MM.1S (cell line): ENCODE measurements at regions not wholly inside any gene's neighbourhood (a gene's known extent, or its start where the extent isn't known, plus 50 kb on each side); places are given as distances from the start of the nearest gene placed in this dataset.

Experiments
- DNase-seq: peaks from one replicate; pipeline ENCODE4 v3.0.0-alpha.2; 2015
- H2AFZ ChIP-seq: fragments of 300-600 bp; sonication (generic); 2 replicates; pipeline ENCODE4 v1.6.0; 2016; ENCODE audit warnings: antibody characterized with exemption, low read length
- H3F3A ChIP-seq: fragments of 300-600 bp; sonication (generic); 2 replicates; pipeline ENCODE4 v1.6.1; 2016; ENCODE audit warnings: mild to moderate bottlenecking, antibody characterized with exemption, low read length, moderate library complexity, mixed read lengths; ENCODE audit not compliant: insufficient read depth
- H3K27ac ChIP-seq: fragments of 300-600 bp; sonication (generic); 2 replicates; pipeline ENCODE4 v1.5.1; 2016; ENCODE audit warnings: mild to moderate bottlenecking, low read length
- H3K27me3 ChIP-seq: fragments of 300-600 bp; sonication (generic); replicated peaks from 2 replicates; pipeline ENCODE4 v1.6.0; 2016; ENCODE audit warnings: low read length; ENCODE audit not compliant: insufficient read depth
- H3K36me3 ChIP-seq: fragments of 300-600 bp; sonication (generic); replicated peaks from 2 replicates; pipeline ENCODE4 v1.6.1; 2016; ENCODE audit warnings: mild to moderate bottlenecking, low read length, mixed read lengths; ENCODE audit not compliant: insufficient read depth
- H3K4me1 ChIP-seq: fragments of 300-600 bp; sonication (generic); 2 replicates; pipeline ENCODE4 v1.6.1; 2016; ENCODE audit warnings: low read length, mixed read lengths
- H3K4me2 ChIP-seq: fragments of 300-600 bp; sonication (generic); 2 replicates; pipeline ENCODE4 v1.6.0; 2016; ENCODE audit warnings: low read depth, low read length
- H3K4me3 ChIP-seq: fragments of 300-600 bp; sonication (generic); 2 replicates; pipeline ENCODE4 v1.5.1; 2016; ENCODE audit warnings: low read length, mixed read lengths
- H3K79me2 ChIP-seq: fragments of 300-600 bp; sonication (generic); 2 replicates; pipeline ENCODE4 v1.6.1; 2016; ENCODE audit warnings: mixed run types, low read length, mixed read lengths
- H3K9ac ChIP-seq: fragments of 300-600 bp; sonication (generic); 2 replicates; pipeline ENCODE4 v1.6.1; 2016; ENCODE audit warnings: low read length, mixed read lengths
- H3K9me2 ChIP-seq: fragments of 300-600 bp; sonication (generic); replicated peaks from 2 replicates; pipeline ENCODE4 v1.6.1; 2016; ENCODE audit warnings: mild to moderate bottlenecking, low read length, mixed read lengths; ENCODE audit not compliant: insufficient read depth
- H3K9me3 ChIP-seq: fragments of 300-600 bp; sonication (generic); replicated peaks from 2 replicates; pipeline ENCODE4 v1.6.1; 2016; ENCODE audit warnings: mild to moderate bottlenecking, low read length, mixed read lengths; ENCODE audit not compliant: insufficient read depth
- H4K20me1 ChIP-seq: fragments of 300-600 bp; sonication (generic); 2 replicates; pipeline ENCODE4 v1.6.1; 2016; ENCODE audit warnings: mild to moderate bottlenecking, low read length, moderate library complexity, mixed read lengths; ENCODE audit not compliant: insufficient read depth
- EZH2 ChIP-seq: fragments of 300-600 bp; sonication (generic); optimal IDR thresholded peaks from 2 replicates; pipeline ENCODE3; 2017; ENCODE audit warnings: low read depth, mild to moderate bottlenecking, antibody characterized with exemption, low read length, mixed read lengths
- EZH2phosphoT487 ChIP-seq: fragments of 300-600 bp; sonication (generic); IDR thresholded peaks from 2 replicates; pipeline ENCODE4 v1.6.1; 2018; ENCODE audit warnings: antibody characterized with exemption, low read length
- TF ChIP-seq, protein P1 (sequence below): fragments of 300-600 bp; sonication (generic); IDR thresholded peaks from 2 replicates; pipeline ENCODE4 v1.5.1; 2016; ENCODE audit warnings: antibody characterized with exemption, low read length, mixed read lengths

- Histone ChIP-seq H3K27ac (no peak overlapping the region), H3K9ac (no peak overlapping the region), H3K27me3 (no peaks in the 10 kb centered on the region), H4K20me1 (no peaks in the 10 kb centered on the region), H3K36me3 (no peaks in the 10 kb centered on the region), H2AFZ (no peak overlapping the region), H3K4me2 (no peak overlapping the region), H3K79me2 (no peaks in the 10 kb centered on the region), H3F3A (no peaks in the 10 kb centered on the region), H3K4me1 (no peaks in the 10 kb centered on the region), H3K4me3 (no peak overlapping the region), H3K9me3 (no peaks in the 10 kb centered on the region), H3K9me2 (no peaks in the 10 kb centered on the region)
- no peak for TF ChIP-seq EZH2phosphoT487
- TF ChIP-seq, protein P1, sequence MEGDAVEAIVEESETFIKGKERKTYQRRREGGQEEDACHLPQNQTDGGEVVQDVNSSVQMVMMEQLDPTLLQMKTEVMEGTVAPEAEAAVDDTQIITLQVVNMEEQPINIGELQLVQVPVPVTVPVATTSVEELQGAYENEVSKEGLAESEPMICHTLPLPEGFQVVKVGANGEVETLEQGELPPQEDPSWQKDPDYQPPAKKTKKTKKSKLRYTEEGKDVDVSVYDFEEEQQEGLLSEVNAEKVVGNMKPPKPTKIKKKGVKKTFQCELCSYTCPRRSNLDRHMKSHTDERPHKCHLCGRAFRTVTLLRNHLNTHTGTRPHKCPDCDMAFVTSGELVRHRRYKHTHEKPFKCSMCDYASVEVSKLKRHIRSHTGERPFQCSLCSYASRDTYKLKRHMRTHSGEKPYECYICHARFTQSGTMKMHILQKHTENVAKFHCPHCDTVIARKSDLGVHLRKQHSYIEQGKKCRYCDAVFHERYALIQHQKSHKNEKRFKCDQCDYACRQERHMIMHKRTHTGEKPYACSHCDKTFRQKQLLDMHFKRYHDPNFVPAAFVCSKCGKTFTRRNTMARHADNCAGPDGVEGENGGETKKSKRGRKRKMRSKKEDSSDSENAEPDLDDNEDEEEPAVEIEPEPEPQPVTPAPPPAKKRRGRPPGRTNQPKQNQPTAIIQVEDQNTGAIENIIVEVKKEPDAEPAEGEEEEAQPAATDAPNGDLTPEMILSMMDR = no peak
- TF ChIP-seq EZH2 = no peak
- DNase-seq = no peak
These were observed 610.0 kb upstream of the LCORL start for GRCh38 chr4:18631586-18631985.

DNA sequence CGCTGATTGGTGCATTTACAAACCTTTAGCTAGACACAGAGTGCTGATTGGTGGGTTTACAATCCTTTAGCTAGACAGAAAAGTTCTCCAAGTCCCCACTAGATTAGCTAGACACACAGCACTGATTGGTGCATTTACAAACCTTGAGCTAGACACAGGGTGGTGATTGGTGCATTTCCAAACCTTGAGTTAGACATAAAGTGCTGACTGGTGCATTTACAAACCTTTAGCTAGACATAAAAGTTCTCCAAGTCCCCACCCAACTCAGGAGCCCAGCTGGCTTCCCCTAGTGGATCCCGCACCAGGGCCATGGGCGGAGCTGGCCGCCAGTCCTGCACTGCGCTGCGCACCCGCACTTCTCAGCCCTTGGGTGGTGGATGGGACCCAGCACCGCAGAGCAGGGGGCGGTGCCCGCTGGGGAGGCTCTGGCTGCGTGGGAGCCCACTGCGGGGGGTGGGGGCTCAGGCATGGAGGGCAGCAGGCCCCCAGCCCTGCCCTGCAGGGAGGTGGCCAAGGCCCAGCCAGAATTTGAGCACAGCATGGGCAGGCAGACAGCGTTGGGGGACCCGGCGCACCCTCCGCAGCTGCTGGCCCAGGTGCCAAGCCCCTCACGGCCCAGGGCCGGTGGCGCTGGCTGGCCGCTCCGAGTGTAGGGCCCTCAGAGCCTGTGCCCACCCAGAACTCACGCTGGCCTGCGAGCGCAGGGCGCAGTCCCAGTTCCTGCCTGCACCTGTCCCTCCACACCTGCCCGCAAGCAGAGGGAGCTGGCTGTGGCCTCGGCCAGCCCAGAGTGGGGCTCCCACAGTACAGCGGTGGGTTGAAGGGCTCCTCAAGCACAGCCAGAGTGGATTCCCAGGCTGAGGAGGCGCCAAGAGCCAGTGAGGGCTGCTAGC is 608.9 kb upstream of the LCORL start:
- H3K79me2 ChIP-seq = no peaks in the 10 kb centered on the region
- no peaks in the 10 kb centered on the region for H3K9me2 ChIP-seq
- TF ChIP-seq EZH2 = no peak
- TF ChIP-seq, protein P1 = no peak
- no peak for TF ChIP-seq EZH2phosphoT487
- no peaks in the 10 kb centered on the region for H3F3A ChIP-seq
- H3K4me1 ChIP-seq = no peaks in the 10 kb centered on the region
- H3K27ac ChIP-seq = no peak overlapping the region
- no peaks in the 10 kb centered on the region for H3K9me3 ChIP-seq
- no peaks in the 10 kb centered on the region for H4K20me1 ChIP-seq
- no peak overlapping the region for H3K4me2 ChIP-seq
- no peak for DNase-seq
- no peak overlapping the region for H3K9ac ChIP-seq
- H3K4me3 ChIP-seq = no peak overlapping the region
- H3K36me3 ChIP-seq = no peaks in the 10 kb centered on the region
- no peaks in the 10 kb centered on the region for H3K27me3 ChIP-seq
- no peak overlapping the region for H2AFZ ChIP-seq

GRCh38 chr4:18627447-18628005 is 606.0 kb upstream of the LCORL start:
- no peaks in the 10 kb centered on the region for H3K36me3 ChIP-seq
- no peaks in the 10 kb centered on the region for H3K9me2 ChIP-seq
- H3K9me3 ChIP-seq = no peaks in the 10 kb centered on the region
- no peak overlapping the region for H3K4me3 ChIP-seq
- no peak overlapping the region for H3K9ac ChIP-seq
- no peaks in the 10 kb centered on the region for H3K79me2 ChIP-seq
- no peaks in the 10 kb centered on the region for H3K4me1 ChIP-seq
- no peaks in the 10 kb centered on the region for H4K20me1 ChIP-seq
- no peak overlapping the region for H2AFZ ChIP-seq
- H3K27ac ChIP-seq = no peak overlapping the region
- no peaks in the 10 kb centered on the region for H3F3A ChIP-seq
- DNase-seq = no peak
- H3K27me3 ChIP-seq = no peaks in the 10 kb centered on the region
- TF ChIP-seq EZH2 (no peak), EZH2phosphoT487 (no peak)
- TF ChIP-seq, protein P1 = no peak
- H3K4me2 ChIP-seq = no peak overlapping the region
